CD4-positive, CD25-positive, alpha-beta regulatory T cell (primary cell): ENCODE measurements at regions not wholly inside any gene's neighbourhood (a gene's known extent, or its start where the extent isn't known, plus 50 kb on each side); places are given as distances from the start of the nearest gene placed in this dataset.

Experiments
- ATAC-seq, 2 donors: fragments of 150-1000 bp; cut with Tn5 transposase; one replicate each; pipeline ENCODE4 v1.10.0; 2021; ENCODE audit warnings: low read depth in 2 of 2, moderate number of reproducible peaks in 2 of 2, moderate library complexity in 1 of 2
- DNase-seq, 3 donors: peaks; one replicate each; pipeline versions ENCODE4 v3.0.0 to v3.0.0-alpha.2; 2012 to 2022; ENCODE audit warnings: mixed read lengths in 1 of 3
- H3K27ac ChIP-seq: one replicate; pipeline ENCODE4 v1.7.0; 2013; ENCODE audit warnings: mild to moderate bottlenecking, low read length; ENCODE audit not compliant: insufficient read depth, poor library complexity, severe bottlenecking
- H3K27me3 ChIP-seq: one replicate; pipeline ENCODE4 v1.7.0; 2013; ENCODE audit warnings: low read length; ENCODE audit not compliant: control insufficient read depth, insufficient read depth
- H3K36me3 ChIP-seq: one replicate; pipeline ENCODE4 v1.7.0; 2013; ENCODE audit warnings: mild to moderate bottlenecking, low read length, moderate library complexity; ENCODE audit not compliant: control insufficient read depth, insufficient read depth
- H3K4me1 ChIP-seq: 2 replicates; pipeline ENCODE4 v1.7.0; 2013; ENCODE audit warnings: mild to moderate bottlenecking, low read length; ENCODE audit not compliant: insufficient read depth, control insufficient read depth, poor library complexity, severe bottlenecking
- H3K4me3 ChIP-seq: one replicate; pipeline ENCODE4 v1.7.0; 2013; ENCODE audit warnings: low read depth, mild to moderate bottlenecking, low read length, moderate library complexity
- H3K9me3 ChIP-seq, 2 experiments: 1 replicate in 1 of 2; 2 replicates in 1 of 2; pipeline ENCODE4 v1.7.0; 2013; ENCODE audit warnings: low read length in 2 of 2, mild to moderate bottlenecking in 1 of 2, moderate library complexity in 1 of 2; ENCODE audit not compliant: control insufficient read depth in 2 of 2
- H3K27ac Mint-ChIP-seq, 3 donors: one replicate each; pipeline ENCODE4 v1.8.0; 2020 to 2022; ENCODE audit warnings: mild to moderate bottlenecking in 3 of 3, mixed read lengths in 3 of 3, moderate library complexity in 2 of 3
- H3K27me3 Mint-ChIP-seq: one replicate; pipeline ENCODE4 v1.8.0; 2022; ENCODE audit warnings: mild to moderate bottlenecking, mixed read lengths
- H3K36me3 Mint-ChIP-seq: one replicate; pipeline ENCODE4 v1.8.0; 2020; ENCODE audit warnings: mixed read lengths
- H3K4me1 Mint-ChIP-seq, 4 donors: one replicate each; pipeline ENCODE4 v1.8.0; 2020 to 2022; ENCODE audit warnings: mixed read lengths in 4 of 4, mild to moderate bottlenecking in 1 of 4
- H3K4me3 Mint-ChIP-seq, 4 donors: one replicate each; pipeline ENCODE4 v1.8.0; 2020 to 2022; ENCODE audit warnings: mild to moderate bottlenecking in 4 of 4, mixed read lengths in 4 of 4, moderate library complexity in 3 of 4
- H3K9me3 Mint-ChIP-seq, 7 donors: one replicate each; pipeline ENCODE4 v1.8.0; 2020 to 2022; ENCODE audit warnings: mixed read lengths in 7 of 7, mild to moderate bottlenecking in 3 of 7, moderate library complexity in 2 of 7

DNA sequence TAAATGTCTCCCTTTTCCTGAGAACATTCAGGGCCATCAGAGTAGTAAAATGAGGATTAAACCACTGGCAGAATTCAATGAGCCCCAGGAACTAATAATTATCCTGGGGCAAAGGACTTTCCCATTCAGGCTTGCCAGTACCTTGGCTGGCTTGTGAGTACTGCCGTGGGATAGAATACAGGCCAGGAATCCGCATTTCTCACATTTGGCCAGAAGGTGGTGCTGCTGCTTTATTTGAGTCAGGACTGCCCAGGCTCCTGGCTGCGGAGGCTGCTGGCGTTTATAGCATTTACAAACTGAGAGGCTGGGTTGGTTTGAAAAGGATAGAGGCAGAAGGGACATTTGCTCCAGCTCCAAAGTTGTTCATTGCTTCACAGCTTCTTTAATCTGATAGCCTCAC lies 91.4 kb downstream of the RTL9 start:
- H3K27me3 ChIP-seq: no peaks in the 10 kb centered on the region
- Mint-ChIP-seq H3K36me3 (no peaks in the 10 kb centered on the region), H3K9me3 (no peaks in the 10 kb centered on the region), H3K4me1 (no peaks in the 10 kb centered on the region), H3K27ac (no peak overlapping the region), H3K27me3 (peaks cover 8% of the 10 kb centered on the region), H3K4me3 (no peak overlapping the region)
- DNase-seq (peak; percentile 9 to 60 (median 43)), ATAC-seq (peak in 1 of 2 donors; percentile 46)
- no peaks in the 10 kb centered on the region for H3K4me1 ChIP-seq
- H3K36me3 ChIP-seq: no peaks in the 10 kb centered on the region
- no peak overlapping the region for H3K4me3 ChIP-seq
- no peak overlapping the region for H3K27ac ChIP-seq
- no peaks in the 10 kb centered on the region for H3K9me3 ChIP-seq

DNA sequence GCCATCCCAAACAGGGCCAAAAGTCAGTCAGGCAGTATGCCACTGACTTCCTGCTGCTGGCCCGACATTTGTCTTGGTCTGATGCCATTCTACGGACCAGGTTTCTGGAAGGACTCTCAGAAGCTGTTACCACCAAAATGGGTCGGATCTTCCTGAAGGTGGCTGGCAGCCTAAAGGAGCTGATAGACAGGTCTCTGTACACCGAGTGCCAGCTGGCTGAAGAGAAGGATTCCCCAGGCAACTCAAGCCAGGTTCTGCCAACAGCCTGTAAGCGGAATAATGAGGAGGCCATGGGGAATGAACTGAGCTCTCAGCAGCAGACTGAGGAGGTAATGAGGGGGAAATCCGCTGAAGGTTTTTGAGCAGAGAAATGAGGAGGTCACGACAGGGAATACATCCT lies 95.7 kb downstream of the RTL9 start:
- DNase-seq: no peak
- no peak overlapping the region for H3K27ac ChIP-seq
- H3K9me3 ChIP-seq: no peaks in the 10 kb centered on the region
- Mint-ChIP-seq H3K27me3 (peaks cover 4% of the 10 kb centered on the region), H3K4me3 (no peak overlapping the region), H3K9me3 (no peaks in the 10 kb centered on the region), H3K36me3 (no peaks in the 10 kb centered on the region), H3K27ac (no peak overlapping the region), H3K4me1 (no peaks in the 10 kb centered on the region)
- no peak overlapping the region for H3K4me3 ChIP-seq
- no peaks in the 10 kb centered on the region for H3K4me1 ChIP-seq
- no peaks in the 10 kb centered on the region for H3K36me3 ChIP-seq
- no peak for ATAC-seq
- no peaks in the 10 kb centered on the region for H3K27me3 ChIP-seq

DNA sequence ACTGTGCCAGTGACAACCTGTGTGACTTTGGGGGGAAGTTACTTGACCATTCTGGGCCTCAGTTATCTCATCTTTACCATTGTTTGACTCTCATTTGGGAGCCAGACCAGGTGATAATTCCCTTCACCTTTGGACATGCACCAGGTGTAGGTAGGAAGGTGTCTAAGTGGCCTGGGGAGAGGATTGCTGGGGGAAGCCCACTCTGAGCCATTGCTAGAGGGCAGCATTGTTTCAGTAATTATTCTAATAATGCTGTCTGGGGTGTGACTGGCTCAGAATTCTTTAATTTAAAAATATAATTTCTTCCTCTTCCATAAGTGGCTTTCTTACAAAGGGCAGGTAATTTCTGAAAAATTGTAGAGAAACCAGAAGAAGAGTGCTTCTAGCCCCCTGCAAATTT lies 104.3 kb downstream of the RTL9 start:
- no peaks in the 10 kb centered on the region for H3K9me3 ChIP-seq
- no peak for ATAC-seq
- peaks cover 9% of the 10 kb centered on the region for H3K27me3 Mint-ChIP-seq
- H3K4me3 ChIP-seq: no peak overlapping the region
- no peaks in the 10 kb centered on the region for H3K36me3 Mint-ChIP-seq
- no peaks in the 10 kb centered on the region for H3K4me1 ChIP-seq
- H3K27ac Mint-ChIP-seq: no peak overlapping the region
- H3K36me3 ChIP-seq: no peaks in the 10 kb centered on the region
- no peak for DNase-seq
- peaks cover 0 to 1% (median 0%) of the 10 kb centered on the region in 7 donors for H3K9me3 Mint-ChIP-seq
- no peaks in the 10 kb centered on the region for H3K4me1 Mint-ChIP-seq
- H3K27ac ChIP-seq: no peak overlapping the region
- H3K27me3 ChIP-seq: no peaks in the 10 kb centered on the region
- H3K4me3 Mint-ChIP-seq: no peak overlapping the region

DNA sequence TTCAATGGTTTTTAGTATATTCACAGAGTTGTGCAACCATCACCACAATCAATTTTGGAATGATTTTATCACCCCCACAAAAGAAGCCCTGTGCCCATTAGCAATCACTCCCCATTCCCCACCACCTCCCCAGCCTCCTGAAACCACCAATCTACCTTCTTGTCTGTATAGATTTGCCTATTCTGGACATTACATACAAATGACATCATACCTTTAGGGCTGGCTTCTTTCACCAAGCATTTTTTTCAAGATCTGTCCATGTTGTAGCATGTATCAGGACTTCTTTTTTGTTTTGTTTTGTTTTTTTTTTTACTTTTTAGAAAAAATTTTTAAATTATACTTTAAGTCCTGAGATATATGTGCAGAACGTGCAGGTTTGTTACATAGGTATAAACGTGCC lies 108.1 kb downstream of the RTL9 start:
- no peaks in the 10 kb centered on the region for H3K9me3 ChIP-seq
- ATAC-seq (no peak), DNase-seq (no peak)
- Mint-ChIP-seq H3K36me3 (no peaks in the 10 kb centered on the region), H3K9me3 (peaks cover 0 to 3% (median 0%) of the 10 kb centered on the region in 7 donors), H3K4me1 (no peaks in the 10 kb centered on the region), H3K4me3 (no peak overlapping the region), H3K27me3 (peaks cover 11% of the 10 kb centered on the region), H3K27ac (no peak overlapping the region)
- H3K4me3 ChIP-seq: no peak overlapping the region
- no peak overlapping the region for H3K27ac ChIP-seq
- no peaks in the 10 kb centered on the region for H3K36me3 ChIP-seq
- H3K4me1 ChIP-seq: no peaks in the 10 kb centered on the region
- H3K27me3 ChIP-seq: no peaks in the 10 kb centered on the region

DNA sequence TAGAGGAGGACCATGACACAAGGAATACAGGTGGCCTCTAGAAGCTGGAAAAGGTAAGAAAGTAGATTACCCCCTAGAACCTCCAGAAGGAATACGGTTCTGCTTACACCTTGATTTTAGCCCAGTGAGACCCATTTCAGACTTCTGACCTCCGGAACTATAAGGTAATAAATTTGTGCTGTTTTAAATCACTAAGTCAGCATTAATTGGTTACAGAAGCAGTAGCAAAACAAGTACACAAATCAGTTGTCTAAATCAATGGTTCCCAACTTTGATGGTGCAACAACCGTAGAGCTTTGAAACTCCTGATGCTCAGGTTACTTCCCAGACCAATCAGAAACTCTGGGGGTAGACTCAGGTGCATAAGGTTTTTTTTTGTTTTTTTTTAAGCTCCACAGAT lies 113.6 kb downstream of the RTL9 start:
- H3K4me1 Mint-ChIP-seq: no peaks in the 10 kb centered on the region
- Histone ChIP-seq H3K4me1 (no peaks in the 10 kb centered on the region), H3K9me3 (no peaks in the 10 kb centered on the region), H3K4me3 (no peak overlapping the region), H3K36me3 (no peaks in the 10 kb centered on the region), H3K27ac (no peak overlapping the region), H3K27me3 (no peaks in the 10 kb centered on the region)
- no peak overlapping the region for H3K4me3 Mint-ChIP-seq
- ATAC-seq: no peak
- H3K27ac Mint-ChIP-seq: no peak overlapping the region
- no peaks in the 10 kb centered on the region for H3K36me3 Mint-ChIP-seq
- no peak for DNase-seq
- H3K9me3 Mint-ChIP-seq: peaks cover 0 to 3% (median 0%) of the 10 kb centered on the region in 7 donors
- H3K27me3 Mint-ChIP-seq: peaks cover 16% of the 10 kb centered on the region

DNA sequence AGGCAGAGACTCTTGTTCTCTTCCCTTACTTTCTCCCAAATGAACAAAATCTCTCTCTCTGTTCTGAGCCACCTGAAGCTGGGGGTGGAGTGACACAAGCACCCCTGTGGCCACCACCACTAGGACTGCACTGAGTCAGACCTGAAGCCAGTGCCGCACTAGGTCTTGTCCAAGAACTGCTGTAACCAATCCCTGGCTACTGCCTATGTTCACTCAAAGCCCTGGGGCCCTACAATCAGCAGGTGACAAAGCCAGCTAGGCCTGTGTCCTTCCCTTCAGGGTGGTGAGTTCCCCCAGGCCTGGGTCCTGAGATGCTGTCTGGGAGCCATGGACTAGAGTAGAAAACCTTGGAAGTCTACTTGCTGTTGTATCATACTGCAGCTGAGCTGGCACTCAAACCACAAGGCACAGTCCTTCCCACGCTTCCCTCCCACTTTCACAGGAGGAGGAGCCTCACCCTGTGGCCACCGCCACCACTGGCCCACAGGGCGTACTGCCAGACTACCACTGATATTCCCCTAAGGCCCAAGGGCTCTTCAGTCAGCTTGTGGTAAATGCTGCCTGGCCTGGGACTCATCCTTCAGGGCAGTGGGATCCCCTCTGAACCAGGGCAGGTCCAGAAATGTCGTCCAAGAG lies 119.1 kb downstream of the RTL9 start:
- no peak overlapping the region for H3K4me3 ChIP-seq
- Mint-ChIP-seq H3K27ac (no peak overlapping the region), H3K36me3 (no peaks in the 10 kb centered on the region)

DNA sequence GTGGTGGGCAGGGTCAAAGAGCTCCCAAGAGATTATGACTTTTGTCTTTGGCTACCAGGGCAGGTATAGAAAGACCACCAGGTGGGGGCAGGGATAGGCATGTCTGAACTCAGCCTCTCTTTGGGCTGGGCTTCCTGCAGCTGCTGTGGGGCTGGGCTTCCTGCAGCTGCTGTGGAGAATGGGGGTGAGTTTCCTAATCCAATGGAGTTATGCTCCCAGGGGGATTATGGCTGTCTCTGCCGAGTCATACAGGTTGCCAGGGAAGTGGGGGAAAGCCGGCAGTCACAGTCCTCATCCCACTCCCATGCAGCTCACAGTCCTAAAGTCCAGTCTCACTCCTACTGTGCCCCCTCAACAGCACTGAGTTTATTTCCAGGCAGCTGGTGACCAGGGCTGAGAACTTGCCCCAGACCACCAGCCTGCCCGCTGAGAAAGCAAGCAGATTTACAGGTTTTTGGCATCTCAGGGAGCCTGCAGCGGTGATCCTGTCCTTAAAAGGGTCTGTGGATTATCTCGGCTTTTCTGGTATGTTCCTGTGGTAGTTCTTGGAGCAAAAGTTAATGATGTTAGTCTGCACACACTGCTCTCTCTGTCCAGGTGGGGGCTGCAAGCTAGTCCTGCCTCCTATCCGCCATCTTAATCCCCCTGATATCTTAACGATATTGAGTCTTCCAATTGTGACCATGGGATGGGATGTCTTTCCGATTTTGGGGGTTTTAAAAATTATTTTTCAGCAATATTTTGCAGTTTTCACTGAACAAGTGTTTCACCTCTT lies 133.4 kb downstream of the RTL9 start:
- H3K4me1 Mint-ChIP-seq: no peaks in the 10 kb centered on the region
- Histone ChIP-seq H3K9me3 (no peaks in the 10 kb centered on the region), H3K27ac (no peak overlapping the region), H3K4me1 (no peaks in the 10 kb centered on the region), H3K27me3 (no peaks in the 10 kb centered on the region), H3K36me3 (no peaks in the 10 kb centered on the region), H3K4me3 (no peak overlapping the region)
- ATAC-seq (no peak), DNase-seq (no peak)
- H3K36me3 Mint-ChIP-seq: no peaks in the 10 kb centered on the region
- H3K9me3 Mint-ChIP-seq: peaks cover 0 to 4% (median 0%) of the 10 kb centered on the region in 7 donors
- no peak overlapping the region for H3K27ac Mint-ChIP-seq
- no peak overlapping the region for H3K4me3 Mint-ChIP-seq
- peaks cover 6% of the 10 kb centered on the region for H3K27me3 Mint-ChIP-seq

More for the DNA sequence above, 119.1 kb downstream of the RTL9 start:
- no peaks in the 10 kb centered on the region for H3K9me3 ChIP-seq
- no peaks in the 10 kb centered on the region for H3K4me1 ChIP-seq
- Mint-ChIP-seq H3K27me3 (peaks cover 6% of the 10 kb centered on the region), H3K4me3 (no peak overlapping the region), H3K9me3 (no peaks in the 10 kb centered on the region), H3K4me1 (no peaks in the 10 kb centered on the region)
- no peaks in the 10 kb centered on the region for H3K36me3 ChIP-seq
- H3K27me3 ChIP-seq: no peaks in the 10 kb centered on the region
- DNase-seq: no peak
- no peak overlapping the region for H3K27ac ChIP-seq
- no peak for ATAC-seq

DNA sequence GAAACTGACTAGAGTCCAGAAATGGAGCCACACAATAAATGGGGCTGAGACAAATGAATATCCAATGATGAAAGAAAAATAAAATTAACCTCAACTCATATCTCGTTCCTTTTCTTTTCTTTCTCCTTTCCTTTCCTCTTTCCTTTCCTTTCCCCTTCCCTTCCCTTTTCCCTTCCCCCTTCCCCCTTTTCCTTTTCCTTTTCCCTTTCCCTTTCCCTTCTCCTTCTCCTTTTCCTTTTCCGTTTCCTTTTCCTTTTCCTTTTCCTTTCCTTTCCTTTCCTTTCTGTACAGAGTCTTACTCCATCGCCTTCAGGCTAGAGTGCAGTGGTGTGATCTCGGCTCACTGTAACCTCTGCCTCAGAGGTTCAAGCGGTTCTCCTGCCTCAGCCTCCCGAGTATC lies 146.3 kb downstream of the RTL9 start:
- DNase-seq: no peak
- no peak overlapping the region for H3K27ac Mint-ChIP-seq
- Histone ChIP-seq H3K9me3 (no peaks in the 10 kb centered on the region), H3K27ac (no peak overlapping the region), H3K27me3 (no peaks in the 10 kb centered on the region), H3K4me1 (no peaks in the 10 kb centered on the region), H3K36me3 (no peaks in the 10 kb centered on the region), H3K4me3 (no peak overlapping the region)
- no peaks in the 10 kb centered on the region for H3K36me3 Mint-ChIP-seq
- H3K4me3 Mint-ChIP-seq: peak overlapping the region in 1 of 4 donors; percentile 36
- no peak for ATAC-seq
- H3K9me3 Mint-ChIP-seq: peaks cover 0 to 2% (median 0%) of the 10 kb centered on the region in 7 donors
- H3K27me3 Mint-ChIP-seq: peaks cover 4% of the 10 kb centered on the region
- no peaks in the 10 kb centered on the region for H3K4me1 Mint-ChIP-seq
